AG08395 (cell line): ENCODE measurements at regions not wholly inside any gene's neighbourhood (a gene's known extent, or its start where the extent isn't known, plus 50 kb on each side); places are given as distances from the start of the nearest gene placed in this dataset.

Experiments
- DNase-seq: peaks from one replicate; pipeline ENCODE4 v3.0.0; 2012; ENCODE audit warnings: mixed read lengths, low spot score

GRCh38 chr11:27214713-27215112, 148.3 kb downstream of the CCDC34 start:
- no peak for DNase-seq

GRCh38 chr11:27213232-27213660, 149.8 kb downstream of the CCDC34 start:
- peak; percentile 78 for DNase-seq

- DNase-seq, result no peak
Observed at GRCh38 chr11:27212248-27212780, 150.7 kb downstream of the CCDC34 start.

DNA sequence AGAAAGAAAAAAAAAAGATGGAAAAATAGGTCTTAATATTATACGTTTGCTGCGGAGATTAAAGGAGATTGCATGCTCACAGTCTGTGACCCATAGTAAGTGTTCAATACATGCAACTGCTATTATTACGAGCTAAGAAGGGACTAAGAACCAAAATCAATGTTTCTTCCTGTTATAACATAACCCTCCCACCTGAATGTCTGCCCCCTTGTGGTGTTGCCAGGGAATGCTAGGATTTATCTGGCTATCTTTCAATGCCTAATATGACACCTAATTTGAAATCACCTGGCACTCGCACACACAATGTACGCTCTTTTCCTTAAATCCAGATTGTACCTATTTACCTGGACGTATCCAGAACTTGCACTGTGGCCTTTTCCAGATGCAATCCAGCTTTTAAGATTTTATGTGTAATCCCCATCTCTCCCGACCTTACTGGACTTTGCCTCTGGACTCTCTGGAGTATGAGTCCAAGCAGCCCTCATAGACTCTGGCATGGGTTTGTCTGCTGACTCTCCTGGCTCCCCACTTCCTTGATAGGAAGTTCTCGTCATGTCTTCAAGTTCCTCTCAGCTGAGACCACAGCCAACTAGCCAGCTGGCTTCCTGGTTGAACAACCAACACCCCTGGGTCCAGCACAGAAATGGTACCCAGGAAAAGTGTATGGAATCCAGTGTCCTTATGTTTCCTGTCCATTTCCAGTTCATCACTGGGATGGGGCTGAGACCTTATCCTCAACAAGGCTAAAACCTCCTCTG, 151.5 kb downstream of the CCDC34 start:
- DNase-seq, result no peak

GRCh38 chr11:27210531-27210930, 152.5 kb downstream of the CCDC34 start:
- no peak for DNase-seq

DNA sequence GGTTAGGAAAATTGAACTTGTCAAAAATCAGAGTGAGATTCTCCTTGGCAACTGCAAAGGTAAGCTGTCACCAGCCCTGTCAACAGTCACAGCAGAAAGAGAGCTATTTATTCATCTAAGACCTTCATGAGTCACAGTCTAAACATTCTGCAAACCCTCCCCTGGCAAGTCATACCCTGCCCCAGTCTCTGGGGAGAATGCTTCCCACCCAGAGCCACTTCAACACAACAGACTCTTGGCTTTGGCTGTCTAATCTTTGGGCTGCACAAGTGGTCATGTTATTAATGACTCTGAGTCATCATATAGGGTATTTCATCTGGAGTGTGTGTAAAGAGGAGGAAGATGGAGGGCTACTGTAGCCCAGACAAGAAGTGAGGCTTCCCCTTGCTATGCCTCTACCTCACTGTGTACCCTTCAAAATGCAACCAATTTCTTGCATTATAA, 153.4 kb downstream of the CCDC34 start:
- peak; percentile 86 for DNase-seq

DNA sequence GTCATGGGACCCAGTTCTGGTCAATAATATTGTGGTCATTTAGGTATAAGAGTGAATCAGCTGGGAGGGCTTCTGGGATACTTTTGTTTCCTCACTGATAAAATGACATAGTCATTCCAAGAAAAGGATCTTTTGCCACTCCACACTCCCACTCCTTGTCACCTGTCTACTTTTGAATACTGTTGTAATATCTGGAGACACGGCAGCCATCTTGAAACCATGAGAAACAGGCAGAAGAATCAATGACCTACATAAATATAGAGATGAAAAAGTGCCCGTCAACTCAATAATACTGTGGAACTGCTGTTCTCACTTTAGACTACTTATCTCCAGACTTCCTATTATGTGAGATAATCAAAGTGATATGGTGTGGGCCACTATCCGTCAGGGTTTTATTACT, 154.2 kb downstream of the CCDC34 start:
- no peak for DNase-seq

DNA sequence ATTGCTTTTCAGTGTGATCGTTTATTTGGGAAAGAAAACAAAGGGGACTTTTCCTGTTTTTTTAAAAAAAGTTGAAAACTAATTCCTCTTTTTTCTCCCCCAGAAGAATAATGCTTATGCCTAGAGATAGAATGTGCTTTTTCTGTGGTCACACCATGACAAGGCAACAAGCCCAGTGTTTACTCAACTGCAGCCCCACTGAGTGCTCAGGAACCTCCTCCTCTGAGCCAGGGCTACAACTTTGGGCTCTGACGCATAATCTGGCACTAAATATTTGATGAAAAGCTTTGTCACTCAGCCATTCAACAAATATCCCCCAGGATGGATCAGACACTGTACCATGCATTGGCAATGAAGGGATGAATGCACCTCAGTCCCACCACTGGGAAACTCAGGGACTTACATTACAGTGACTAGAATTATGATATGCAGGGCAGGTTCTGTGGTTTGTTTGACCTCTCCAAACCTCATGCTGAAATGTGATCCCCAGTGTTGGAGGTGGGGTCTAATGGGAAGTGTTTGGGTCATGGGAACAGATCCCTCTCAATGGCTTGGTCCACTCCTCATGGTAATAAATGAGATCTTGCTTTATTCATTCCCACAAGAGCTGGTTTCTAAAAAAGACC, 155.9 kb downstream of the CCDC34 start:
- DNase-seq, result no peak

- DNase-seq, result no peak
Observed at GRCh38 chr11:27205779-27206570, 157.0 kb downstream of the CCDC34 start.

- DNase-seq, result no peak
Observed at GRCh38 chr11:27205250-27205649, 157.8 kb downstream of the CCDC34 start.

GRCh38 chr11:27204529-27204928, 158.5 kb downstream of the CCDC34 start:
- no peak for DNase-seq

DNA sequence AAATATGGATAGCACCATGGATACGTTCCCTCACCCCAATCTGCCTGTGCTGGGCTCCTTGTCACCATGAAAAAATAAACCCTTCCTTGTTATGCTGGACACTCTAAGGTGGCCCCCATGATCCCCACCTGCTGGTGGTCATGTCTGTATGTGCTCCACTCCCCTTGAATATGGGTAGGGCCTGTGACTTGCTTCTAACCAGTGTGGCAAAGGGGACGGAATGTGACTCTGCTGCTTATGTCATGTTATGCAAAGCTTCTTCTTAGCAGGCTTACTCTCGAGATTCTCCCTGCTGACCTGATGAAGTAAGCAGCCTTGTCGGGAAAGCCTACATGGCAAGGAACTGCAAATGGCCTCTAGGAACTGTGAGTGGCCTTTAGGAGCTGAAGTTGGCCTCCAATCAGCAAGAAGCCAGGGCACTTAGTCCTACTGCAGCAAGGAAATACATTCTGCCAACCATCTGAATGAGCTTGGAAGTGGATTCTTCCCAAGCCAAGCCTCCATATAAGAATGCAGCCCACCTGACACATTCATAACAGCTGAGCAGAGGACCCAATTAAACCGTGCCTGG, 159.9 kb downstream of the CCDC34 start:
- DNase-seq, result no peak

GRCh38 chr11:27201454-27202302, 161.1 kb downstream of the BBOX1 start:
- peak; percentile 80 for DNase-seq

DNA sequence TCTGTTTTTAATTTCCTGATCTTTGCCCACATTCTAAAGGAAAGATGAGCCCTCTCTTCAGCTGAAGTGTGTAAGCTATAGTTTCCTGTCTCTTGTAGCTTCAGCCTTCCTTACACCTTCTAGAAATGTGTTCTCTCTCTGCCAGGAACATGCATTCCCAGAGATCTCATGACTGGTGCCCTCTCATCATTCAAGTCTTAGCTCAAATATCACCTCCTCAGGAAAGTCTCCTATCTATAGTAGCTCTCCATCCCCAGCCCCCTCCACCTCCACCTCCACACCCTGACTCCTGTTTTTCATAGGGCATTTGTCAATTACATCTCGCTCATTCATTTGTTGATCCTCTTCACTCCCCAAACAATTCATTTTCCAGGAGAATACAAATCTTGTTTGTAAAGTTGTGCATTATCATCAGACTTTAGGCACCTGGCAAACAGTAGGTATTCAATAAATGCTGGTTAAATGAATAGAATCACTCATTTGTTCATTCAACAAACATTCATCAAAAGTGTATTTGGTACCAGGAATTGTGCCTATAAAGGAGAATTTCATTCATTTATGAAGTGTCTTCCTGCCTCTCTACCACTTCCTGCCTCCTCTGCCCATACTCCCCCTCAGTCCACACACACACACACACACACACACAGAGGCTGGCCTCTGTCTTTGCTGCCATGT, 160.3 kb downstream of the BBOX1 start:
- DNase-seq, result no peak

GRCh38 chr11:27196203-27196897, 155.7 kb downstream of the BBOX1 start:
- DNase-seq, result no peak

GRCh38 chr11:27195837-27196202, 155.2 kb downstream of the BBOX1 start:
- no peak for DNase-seq

- no peak for DNase-seq
Observed at GRCh38 chr11:27194976-27195375, 154.4 kb downstream of the BBOX1 start.

- DNase-seq, result no peak
Observed at GRCh38 chr11:27193434-27194225, 153.0 kb downstream of the BBOX1 start.

- DNase-seq, result no peak
Observed at GRCh38 chr11:27192184-27192583, 151.6 kb downstream of the BBOX1 start.
